Caco-2 (cell line): ENCODE measurements at regions not wholly inside any gene's neighbourhood (a gene's known extent, or its start where the extent isn't known, plus 50 kb on each side); places are given as distances from the start of the nearest gene placed in this dataset.

ENCODE experiments used
- BruUV-seq: library from RNA; stranded (reverse); fragments of 400-500 nt; replicated peaks from 2 replicates; lab custom pipeline; 2021; lab: Mats Ljungman, UMichigan
- CTCF ChIA-PET: fragments of 300-600 bp; sonication (Branson Sonifier 250); formaldehyde crosslinking; loops from one replicate; lab custom pipeline; 2022; ENCODE audit warnings: antibody characterized with exemption; lab: Charles Lee
- POLR2A ChIA-PET: fragments of 300-600 bp; sonication (Branson Sonifier 250); formaldehyde crosslinking; loops from one replicate; lab custom pipeline; 2022; ENCODE audit warnings: antibody characterized with exemption; lab: Charles Lee
- DNase-seq, 2 experiments: peaks; one replicate each; pipeline versions ENCODE4 v3.0.0 to v3.0.0-alpha.2; 2020 to 2022
- H3K27me3 ChIP-seq: replicated peaks from 2 replicates; pipeline ENCODE4 v1.6.0; 2011; ENCODE audit warnings: low read length; ENCODE audit not compliant: control insufficient read depth, insufficient read depth
- H3K36me3 ChIP-seq: 2 replicates; pipeline ENCODE4 v1.5.1; 2011; ENCODE audit warnings: low read length; ENCODE audit not compliant: control insufficient read depth, insufficient read depth
- H3K4me1 ChIP-seq: fragments of 250-450 bp; sonication (Bioruptor Pico); 2 replicates; pipeline ENCODE4 v1.5.1; 2020; ENCODE audit warnings: mild to moderate bottlenecking
- H3K4me3 ChIP-seq: 2 replicates; pipeline ENCODE4 v1.5.1; 2011; ENCODE audit warnings: low read depth, mild to moderate bottlenecking, control low read depth, low read length
- H3K9me3 ChIP-seq: fragments of 250-450 bp; sonication (Bioruptor Pico); 2 replicates; pipeline ENCODE4 v1.5.1; 2020; ENCODE audit warnings: mild to moderate bottlenecking, moderate library complexity
- H3K27ac Mint-ChIP-seq: one replicate; pipeline ENCODE4 v1.8.0; 2022; ENCODE audit warnings: mixed read lengths; ENCODE audit not compliant: unreplicated experiment
- H3K27me3 Mint-ChIP-seq: one replicate; pipeline ENCODE4 v1.8.0; 2022; ENCODE audit warnings: mixed read lengths; ENCODE audit not compliant: insufficient read depth, unreplicated experiment
- H3K36me3 Mint-ChIP-seq: one replicate; pipeline ENCODE4 v1.8.0; 2022; ENCODE audit warnings: mild to moderate bottlenecking, mixed read lengths; ENCODE audit not compliant: insufficient read depth, unreplicated experiment
- H3K4me1 Mint-ChIP-seq: one replicate; pipeline ENCODE4 v1.8.0; 2022; ENCODE audit warnings: low read depth, mixed read lengths; ENCODE audit not compliant: unreplicated experiment
- H3K4me3 Mint-ChIP-seq: one replicate; pipeline ENCODE4 v1.8.0; 2022; ENCODE audit warnings: mild to moderate bottlenecking, moderate library complexity, mixed read lengths; ENCODE audit not compliant: unreplicated experiment
- H3K9me3 Mint-ChIP-seq: one replicate; pipeline ENCODE4 v1.8.0; 2022; ENCODE audit warnings: mixed read lengths; ENCODE audit not compliant: unreplicated experiment
- CTCF ChIP-seq, 2 experiments: fragments of 200-600 bp in 1 of 2; IDR thresholded peaks; 1 replicate in 1 of 2; 2 replicates in 1 of 2; pipeline versions ENCODE4 v1.5.1 to v1.8.0; 2011 to 2022; ENCODE audit warnings: antibody characterized with exemption in 1 of 2, control low read depth in 1 of 2, inconsistent platforms in 1 of 2, low read depth in 1 of 2, low read length in 1 of 2, mild to moderate bottlenecking in 1 of 2, moderate library complexity in 1 of 2; ENCODE audit not compliant: insufficient read depth in 1 of 2, severe bottlenecking in 1 of 2, unreplicated experiment in 1 of 2
- intact Hi-C: fragments of 100-400 bp; cut with micrococcal nuclease; formaldehyde crosslinking; loops from one replicate; pipeline ENCODE4 v1.10.0; 2022; ENCODE audit not compliant: unreplicated experiment

- H3K36me3 Mint-ChIP-seq = no peaks in the 10 kb centered on the region
- H3K9me3 ChIP-seq = no peaks in the 10 kb centered on the region
- H3K36me3 ChIP-seq = no peaks in the 10 kb centered on the region
- no peak overlapping the region for H3K4me3 Mint-ChIP-seq
- BruUV-seq = no TSS peak
- H3K27ac Mint-ChIP-seq = no peak overlapping the region
- ChIA-PET POLR2A (no interaction called here), CTCF (no interaction called here)
- H3K27me3 ChIP-seq = no peaks in the 10 kb centered on the region
- intact Hi-C loops = loop anchor here (10.0 kb wide), 1 partner anchor 359 kb away; no protein-coding TSS in a partner anchor
- H3K4me3 ChIP-seq = no peak overlapping the region
- no peak for TF ChIP-seq CTCF (IDR thresholded peaks at IDR 0.05; ENCODE audit: insufficient read depth in 1 of 2, low read depth in 1 of 2, low read length in 1 of 2, severe bottlenecking in 1 of 2, unreplicated experiment in 1 of 2)
- no peaks in the 10 kb centered on the region for H3K4me1 ChIP-seq
- no peaks in the 10 kb centered on the region for H3K9me3 Mint-ChIP-seq
- no peaks in the 10 kb centered on the region for H3K4me1 Mint-ChIP-seq
- no peaks in the 10 kb centered on the region for H3K27me3 Mint-ChIP-seq
- DNase-seq = no peak
Observed at GRCh38 chr5:89083791-89084190, 200.8 kb upstream of the MEF2C start.

- POLR2A ChIA-PET = no interaction called here
- no peaks in the 10 kb centered on the region for H3K36me3 Mint-ChIP-seq
- Histone ChIP-seq H3K36me3 (no peaks in the 10 kb centered on the region), H3K27me3 (no peaks in the 10 kb centered on the region), H3K4me1 (no peaks in the 10 kb centered on the region), H3K4me3 (no peak overlapping the region), H3K9me3 (no peaks in the 10 kb centered on the region)
- H3K9me3 Mint-ChIP-seq = no peaks in the 10 kb centered on the region
- BruUV-seq = no TSS peak
- no peak for DNase-seq
- intact Hi-C loops = loop anchor here (10.0 kb wide), 1 partner anchor 357 kb away; no protein-coding TSS in a partner anchor
- no peak overlapping the region for H3K27ac Mint-ChIP-seq
- no peaks in the 10 kb centered on the region for H3K4me1 Mint-ChIP-seq
- no peak overlapping the region for H3K4me3 Mint-ChIP-seq
- H3K27me3 Mint-ChIP-seq = no peaks in the 10 kb centered on the region
- TF ChIP-seq CTCF (IDR thresholded peaks at IDR 0.05; ENCODE audit: insufficient read depth in 1 of 2, low read depth in 1 of 2, low read length in 1 of 2, severe bottlenecking in 1 of 2, unreplicated experiment in 1 of 2) = no peak
- CTCF ChIA-PET = no interaction called here
Observed at GRCh38 chr5:89081360-89081759, 198.4 kb upstream of the MEF2C start.

GRCh38 chr5:89080467-89081116 lies 197.6 kb upstream of the MEF2C start:
- Histone ChIP-seq H3K9me3 (no peaks in the 10 kb centered on the region), H3K4me3 (no peak overlapping the region), H3K36me3 (no peaks in the 10 kb centered on the region), H3K27me3 (no peaks in the 10 kb centered on the region), H3K4me1 (no peaks in the 10 kb centered on the region)
- DNase-seq = no peak
- Mint-ChIP-seq H3K4me3 (no peak overlapping the region), H3K27ac (no peak overlapping the region), H3K36me3 (no peaks in the 10 kb centered on the region), H3K4me1 (no peaks in the 10 kb centered on the region), H3K27me3 (no peaks in the 10 kb centered on the region), H3K9me3 (no peaks in the 10 kb centered on the region)
- intact Hi-C loops = loop anchor here (10.0 kb wide), 1 partner anchor 356 kb away; no protein-coding TSS in a partner anchor
- TF ChIP-seq CTCF (IDR thresholded peaks at IDR 0.05; ENCODE audit: insufficient read depth in 1 of 2, low read depth in 1 of 2, low read length in 1 of 2, severe bottlenecking in 1 of 2, unreplicated experiment in 1 of 2) = no peak
- no TSS peak for BruUV-seq
- ChIA-PET POLR2A (no interaction called here), CTCF (no interaction called here)
